ENCODE measurements at regions not wholly inside any gene's neighbourhood (a gene's known extent, or its start where the extent isn't known, plus 50 kb on each side); places are given as distances from the start of the nearest gene placed in this dataset.

DNA sequence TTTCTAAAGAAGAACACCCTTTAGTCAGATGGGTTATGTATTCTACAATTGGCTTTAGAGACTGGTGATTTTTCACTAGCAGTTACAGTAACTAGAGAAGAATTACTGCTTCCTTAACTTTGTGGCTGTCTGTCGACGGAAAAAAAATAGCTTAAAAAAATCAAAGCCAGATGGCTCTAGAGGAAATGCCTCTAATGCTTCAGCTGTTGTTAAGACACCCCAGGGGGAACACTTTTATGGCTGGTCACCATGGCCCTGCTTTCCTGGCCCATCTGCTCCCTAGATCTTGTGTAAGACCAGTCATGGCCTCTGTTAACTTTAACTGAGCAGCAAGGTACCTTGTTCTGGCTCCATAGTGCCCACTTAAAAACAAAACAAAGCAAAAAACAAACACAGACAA, 198.6 kb upstream of the PLSCR5 start:
- no peak for TF ChIP-seq SUZ12 (IDR thresholded peaks at IDR 0.05)
- no peak for TF ChIP-seq ELF4 (IDR thresholded peaks at IDR 0.05)
- TF ChIP-seq, protein P1, sequence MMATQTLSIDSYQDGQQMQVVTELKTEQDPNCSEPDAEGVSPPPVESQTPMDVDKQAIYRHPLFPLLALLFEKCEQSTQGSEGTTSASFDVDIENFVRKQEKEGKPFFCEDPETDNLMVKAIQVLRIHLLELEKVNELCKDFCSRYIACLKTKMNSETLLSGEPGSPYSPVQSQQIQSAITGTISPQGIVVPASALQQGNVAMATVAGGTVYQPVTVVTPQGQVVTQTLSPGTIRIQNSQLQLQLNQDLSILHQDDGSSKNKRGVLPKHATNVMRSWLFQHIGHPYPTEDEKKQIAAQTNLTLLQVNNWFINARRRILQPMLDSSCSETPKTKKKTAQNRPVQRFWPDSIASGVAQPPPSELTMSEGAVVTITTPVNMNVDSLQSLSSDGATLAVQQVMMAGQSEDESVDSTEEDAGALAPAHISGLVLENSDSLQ (IDR thresholded peaks at IDR 0.05), result no peak
- no peak for TF ChIP-seq BHLHE40 (IDR thresholded peaks at IDR 0.05; ENCODE audit: borderline replicate concordance)
- TF ChIP-seq HDGF (IDR thresholded peaks at IDR 0.05; ENCODE audit: borderline replicate concordance), result no peak
- no peak for TF ChIP-seq TARDBP (IDR thresholded peaks at IDR 0.05)

All from HEK293T (cell line).